Neuronal stem cell (in vitro differentiated cells): ENCODE measurements at regions not wholly inside any gene's neighbourhood (a gene's known extent, or its start where the extent isn't known, plus 50 kb on each side); places are given as distances from the start of the nearest gene placed in this dataset.
A peak's percentile ranks its signal among the peaks of the same experiment; 100 is the strongest.

ENCODE experiments used
- DNase-seq: peaks from one replicate; pipeline ENCODE4 v3.0.0-alpha.2; 2013; ENCODE audit warnings: low spot score
- H2AFZ ChIP-seq: one replicate; pipeline ENCODE4 v1.6.1; 2013; ENCODE audit warnings: mild to moderate bottlenecking, low read length, inconsistent platforms
- H2AK5ac ChIP-seq: 2 replicates; pipeline ENCODE4 v1.6.1; 2013; ENCODE audit warnings: low read depth, mild to moderate bottlenecking, inconsistent platforms, low read length, moderate library complexity, mixed read lengths
- H2BK120ac ChIP-seq: 2 replicates; pipeline ENCODE4 v1.6.1; 2013; ENCODE audit warnings: low read depth, mild to moderate bottlenecking, inconsistent platforms, low read length, moderate library complexity, mixed read lengths
- H2BK12ac ChIP-seq: one replicate; pipeline ENCODE4 v1.6.1; 2013; ENCODE audit warnings: low read length, inconsistent platforms
- H2BK15ac ChIP-seq: 2 replicates; pipeline ENCODE4 v1.6.1; 2013; ENCODE audit warnings: mild to moderate bottlenecking, low read length, inconsistent platforms, mixed read lengths
- H2BK5ac ChIP-seq: one replicate; pipeline ENCODE4 v1.6.1; 2013; ENCODE audit warnings: inconsistent platforms, mild to moderate bottlenecking, low read length, moderate library complexity
- H3K14ac ChIP-seq: one replicate; pipeline ENCODE4 v1.6.1; 2013; ENCODE audit warnings: low read length, inconsistent platforms
- H3K18ac ChIP-seq: 2 replicates; pipeline ENCODE4 v1.6.1; 2013; ENCODE audit warnings: low read length, inconsistent platforms
- H3K23ac ChIP-seq: 2 replicates; pipeline ENCODE4 v1.6.1; 2013; ENCODE audit warnings: low read depth, mild to moderate bottlenecking, mixed read lengths, low read length, inconsistent platforms; ENCODE audit not compliant: poor library complexity
- H3K27ac ChIP-seq: replicated peaks from 3 replicates; pipeline ENCODE4 v1.5.1; 2013; ENCODE audit warnings: low read length, inconsistent platforms
- H3K27me3 ChIP-seq, 3 experiments: 2 replicates each; pipeline ENCODE4 v1.6.1; 2013; ENCODE audit warnings: low read length in 3 of 3, mild to moderate bottlenecking in 2 of 3, inconsistent platforms in 1 of 3, low read depth in 1 of 3, mixed read lengths in 1 of 3, moderate library complexity in 1 of 3; ENCODE audit not compliant: control insufficient read depth in 3 of 3, insufficient read depth in 3 of 3
- H3K36me3 ChIP-seq, 2 donors: replicated peaks in 1 of 2; 2 replicates each; pipeline ENCODE4 v1.6.1; 2013; ENCODE audit warnings: low read length in 2 of 2; ENCODE audit not compliant: control insufficient read depth in 2 of 2, insufficient read depth in 2 of 2
- H3K4ac ChIP-seq: 2 replicates; pipeline ENCODE4 v1.6.1; 2013; ENCODE audit warnings: inconsistent platforms, mild to moderate bottlenecking, low read length, moderate library complexity
- H3K4me1 ChIP-seq, 2 donors: 1 replicate in 1 of 2; 2 replicates in 1 of 2; pipeline ENCODE4 v1.6.1; 2013; ENCODE audit warnings: low read length in 2 of 2, low read depth in 1 of 2; ENCODE audit not compliant: control insufficient read depth in 2 of 2, insufficient read depth in 1 of 2
- H3K4me2 ChIP-seq: one replicate; pipeline ENCODE4 v1.6.1; 2013; ENCODE audit warnings: mild to moderate bottlenecking, low read length, inconsistent platforms; ENCODE audit not compliant: insufficient read depth, poor library complexity, severe bottlenecking
- H3K4me3 ChIP-seq, 2 donors: 2 replicates each; pipeline ENCODE4 v1.5.1; 2013; ENCODE audit warnings: low read length in 2 of 2, mild to moderate bottlenecking in 2 of 2, inconsistent platforms in 1 of 2, moderate library complexity in 1 of 2
- H3K79me1 ChIP-seq: one replicate; pipeline ENCODE4 v1.6.1; 2013; ENCODE audit warnings: low read depth, mild to moderate bottlenecking, inconsistent platforms, low read length, moderate library complexity
- H3K9ac ChIP-seq: one replicate; pipeline ENCODE4 v1.6.1; 2013; ENCODE audit warnings: mild to moderate bottlenecking, low read depth, low read length, inconsistent platforms; ENCODE audit not compliant: poor library complexity
- H3K9me3 ChIP-seq, 2 donors: replicated peaks in 1 of 2; 2 replicates each; pipeline versions ENCODE3 to v1.6.1; 2013; ENCODE audit warnings: low read length in 2 of 2, mild to moderate bottlenecking in 2 of 2, inconsistent platforms in 1 of 2, low read depth in 1 of 2, mixed read lengths in 1 of 2, moderate library complexity in 1 of 2; ENCODE audit not compliant: control insufficient read depth in 2 of 2, insufficient read depth in 1 of 2
- H4K8ac ChIP-seq: one replicate; pipeline ENCODE4 v1.6.1; 2013; ENCODE audit warnings: low read depth, mild to moderate bottlenecking, inconsistent platforms, low read length, moderate library complexity
- H4K91ac ChIP-seq: one replicate; pipeline ENCODE4 v1.6.1; 2013; ENCODE audit warnings: low read length, low read depth, mild to moderate bottlenecking, inconsistent platforms; ENCODE audit not compliant: poor library complexity
- WGBS, 2 donors: extraction: QIAGEN DNeasy Blood & Tissue Kit; methylation state at CpG; one replicate each; pipeline ENCODE4 v1.1.7; 2013; ENCODE audit warnings: missing lambda C conversion rate in 2 of 2, mixed read lengths in 1 of 2; ENCODE audit not compliant: insufficient read length in 2 of 2, insufficient replicate concordance in 1 of 2; ENCODE audit errors: extremely low coverage in 2 of 2; 5-methylcytosine and 5-hydroxymethylcytosine counted together

GRCh38 chr5:106374956-106375355 is 1295.8 kb downstream of the EFNA5 start:
- Histone ChIP-seq H3K4me3 (no peak overlapping the region), H3K27ac (no peak overlapping the region), H2BK5ac (no peak overlapping the region), H2BK15ac (no peak overlapping the region), H3K9me3 (peaks cover 0 to 6% of the 10 kb centered on the region in 2 donors), H3K79me1 (no peaks in the 10 kb centered on the region), H2AK5ac (no peak overlapping the region), H3K4me1 (no peaks in the 10 kb centered on the region), H2BK12ac (no peak overlapping the region), H4K8ac (no peak overlapping the region), H3K9ac (no peak overlapping the region), H2AFZ (no peak overlapping the region), H3K4ac (no peak overlapping the region), H3K23ac (no peak overlapping the region), H4K91ac (no peak overlapping the region), H3K18ac (no peak overlapping the region), H3K36me3 (no peaks in the 10 kb centered on the region), H2BK120ac (no peak overlapping the region), H3K27me3 (no peaks in the 10 kb centered on the region), H3K4me2 (no peak overlapping the region), H3K14ac (no peak overlapping the region)
- no peak for DNase-seq

DNA sequence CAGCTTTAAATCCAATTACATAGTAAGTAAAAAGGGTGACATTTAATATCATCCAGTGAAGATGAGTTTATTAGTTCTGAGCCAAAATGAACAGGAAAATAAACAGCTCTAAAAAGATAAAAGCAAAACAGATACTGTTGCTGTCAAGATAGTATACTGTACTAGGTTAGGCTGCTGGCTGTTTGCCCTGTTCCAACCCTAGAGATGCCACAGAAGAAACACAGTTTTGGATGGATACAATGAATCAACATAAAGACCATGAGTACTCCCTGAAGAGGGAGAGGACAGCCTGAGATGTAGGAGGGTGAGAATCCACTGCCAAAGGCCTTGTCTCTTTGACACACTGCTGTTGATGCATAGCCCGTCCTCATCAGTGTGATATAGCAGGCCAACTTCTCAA is 1302.7 kb downstream of the EFNA5 start:
- Histone ChIP-seq H2AFZ (no peak overlapping the region), H3K36me3 (no peaks in the 10 kb centered on the region), H2BK12ac (no peak overlapping the region), H3K27me3 (no peaks in the 10 kb centered on the region), H3K23ac (no peak overlapping the region), H3K4ac (no peak overlapping the region), H2AK5ac (no peak overlapping the region), H4K8ac (no peak overlapping the region), H3K4me1 (no peaks in the 10 kb centered on the region), H3K9ac (peak overlapping the region; percentile 72), H3K4me2 (no peak overlapping the region), H2BK5ac (no peak overlapping the region), H3K4me3 (no peak overlapping the region), H3K14ac (no peak overlapping the region), H3K27ac (no peak overlapping the region), H3K9me3 (peaks cover 0 to 6% of the 10 kb centered on the region in 2 donors), H4K91ac (no peak overlapping the region), H3K18ac (no peak overlapping the region), H3K79me1 (no peaks in the 10 kb centered on the region), H2BK120ac (no peak overlapping the region), H2BK15ac (no peak overlapping the region)
- no peak for DNase-seq
- WGBS, 2 donors = no CpG with 5 or more reads among the region's 1 CpG

DNA sequence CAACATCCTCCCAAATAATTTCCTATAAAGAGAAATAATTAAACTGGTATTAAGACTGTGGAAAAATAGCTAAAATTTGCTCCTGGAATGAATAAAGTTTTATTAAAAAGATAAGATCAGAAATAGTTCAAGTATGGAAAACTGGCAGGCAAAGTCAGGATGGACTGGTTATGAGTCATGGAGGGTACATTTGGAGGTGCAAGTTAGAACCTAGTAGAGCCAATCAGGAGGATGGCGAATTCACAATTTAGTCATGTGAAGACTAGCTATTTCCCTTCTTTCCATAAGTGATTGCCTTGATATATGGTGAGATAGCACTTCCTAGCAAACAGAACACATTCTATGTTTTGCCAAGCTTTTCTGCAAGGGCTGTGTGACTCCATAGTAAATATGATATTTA is 1303.5 kb downstream of the EFNA5 start:
- DNase-seq = no peak
- Histone ChIP-seq H2AK5ac (no peak overlapping the region), H2BK120ac (no peak overlapping the region), H2AFZ (no peak overlapping the region), H4K91ac (no peak overlapping the region), H2BK5ac (no peak overlapping the region), H3K27ac (no peak overlapping the region), H3K4me1 (no peaks in the 10 kb centered on the region), H3K4ac (no peak overlapping the region), H2BK15ac (no peak overlapping the region), H3K79me1 (no peaks in the 10 kb centered on the region), H3K14ac (no peak overlapping the region), H4K8ac (no peak overlapping the region), H3K23ac (no peak overlapping the region), H3K18ac (no peak overlapping the region), H3K9ac (no peak overlapping the region), H3K27me3 (no peaks in the 10 kb centered on the region), H3K4me3 (no peak overlapping the region), H3K4me2 (no peak overlapping the region), H3K9me3 (peaks cover 0 to 6% of the 10 kb centered on the region in 2 donors), H3K36me3 (no peaks in the 10 kb centered on the region), H2BK12ac (no peak overlapping the region)
- no CpG with 5 or more reads among the region's 1 CpG for WGBS, 2 donors

DNA sequence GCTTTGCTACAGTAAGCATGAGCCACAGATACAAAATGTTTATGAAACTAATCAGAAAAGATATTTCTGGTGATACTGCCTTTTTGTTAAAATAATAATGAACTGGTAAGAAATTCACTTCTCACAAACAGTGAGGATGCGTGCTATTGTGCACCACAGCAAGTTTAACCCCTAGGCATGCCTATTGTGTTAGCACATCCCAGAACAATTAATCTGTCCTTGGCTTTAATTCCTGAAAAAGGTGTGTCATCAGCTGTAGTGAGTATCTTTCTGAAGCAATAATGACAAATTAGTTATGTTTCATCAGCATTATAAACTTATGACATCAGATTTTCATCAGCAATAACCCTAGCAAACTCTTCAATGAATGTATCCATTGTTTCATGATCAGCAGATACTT is 1307.2 kb downstream of the EFNA5 start:
- Histone ChIP-seq H3K36me3 (no peaks in the 10 kb centered on the region), H3K79me1 (no peaks in the 10 kb centered on the region), H3K4me2 (no peak overlapping the region), H2BK12ac (no peak overlapping the region), H3K27ac (no peak overlapping the region), H3K14ac (no peak overlapping the region), H2BK5ac (no peak overlapping the region), H4K91ac (no peak overlapping the region), H2AFZ (no peak overlapping the region), H3K4ac (no peak overlapping the region), H3K23ac (no peak overlapping the region), H2AK5ac (no peak overlapping the region), H2BK120ac (no peak overlapping the region), H3K27me3 (no peaks in the 10 kb centered on the region), H3K9me3 (no peaks in the 10 kb centered on the region), H3K4me1 (no peaks in the 10 kb centered on the region), H3K4me3 (no peak overlapping the region), H3K9ac (no peak overlapping the region), H4K8ac (no peak overlapping the region), H3K18ac (no peak overlapping the region), H2BK15ac (no peak overlapping the region)
- WGBS, 2 donors = no CpG with 5 or more reads among the region's 1 CpG
- DNase-seq = no peak
